ENCODE measurements at regions not wholly inside any gene's neighbourhood (a gene's known extent, or its start where the extent isn't known, plus 50 kb on each side); places are given as distances from the start of the nearest gene placed in this dataset.
A peak's percentile ranks its signal among the peaks of the same experiment; 100 is the strongest.
"Not testable (repeated sequence)": the region's sequence is repeated elsewhere in the genome, so short reads cannot be mapped to it uniquely, and the experiment has no call there.

DNA sequence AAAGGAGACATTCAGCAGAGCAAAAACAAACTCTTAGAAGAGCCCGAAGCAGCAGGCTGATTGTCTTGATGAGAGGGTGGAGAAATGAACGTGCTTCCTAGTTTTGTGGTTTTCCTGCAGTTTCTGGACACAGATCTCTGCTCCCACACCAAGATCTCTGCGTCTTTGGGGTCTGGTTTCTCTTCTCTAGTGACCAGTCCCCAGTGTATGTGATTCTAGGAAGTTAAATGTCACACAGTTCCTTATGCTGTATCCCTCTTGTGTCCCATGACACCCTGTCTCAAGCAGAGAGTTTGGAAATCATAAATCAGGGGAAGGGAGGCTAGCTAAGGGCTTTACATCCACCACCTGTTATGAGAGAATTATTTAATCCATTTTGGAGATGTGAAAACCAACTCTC lies 55.4 kb upstream of the KLF14 start:
- no peak overlapping the region for H3K4me3 ChIP-seq (ENCODE audit: low read depth, low read length)
- in situ Hi-C loops (cut with HindIII; ENCODE audit: low sequenced_read_pairs): no loop called here
- TF ChIP-seq, protein P1, sequence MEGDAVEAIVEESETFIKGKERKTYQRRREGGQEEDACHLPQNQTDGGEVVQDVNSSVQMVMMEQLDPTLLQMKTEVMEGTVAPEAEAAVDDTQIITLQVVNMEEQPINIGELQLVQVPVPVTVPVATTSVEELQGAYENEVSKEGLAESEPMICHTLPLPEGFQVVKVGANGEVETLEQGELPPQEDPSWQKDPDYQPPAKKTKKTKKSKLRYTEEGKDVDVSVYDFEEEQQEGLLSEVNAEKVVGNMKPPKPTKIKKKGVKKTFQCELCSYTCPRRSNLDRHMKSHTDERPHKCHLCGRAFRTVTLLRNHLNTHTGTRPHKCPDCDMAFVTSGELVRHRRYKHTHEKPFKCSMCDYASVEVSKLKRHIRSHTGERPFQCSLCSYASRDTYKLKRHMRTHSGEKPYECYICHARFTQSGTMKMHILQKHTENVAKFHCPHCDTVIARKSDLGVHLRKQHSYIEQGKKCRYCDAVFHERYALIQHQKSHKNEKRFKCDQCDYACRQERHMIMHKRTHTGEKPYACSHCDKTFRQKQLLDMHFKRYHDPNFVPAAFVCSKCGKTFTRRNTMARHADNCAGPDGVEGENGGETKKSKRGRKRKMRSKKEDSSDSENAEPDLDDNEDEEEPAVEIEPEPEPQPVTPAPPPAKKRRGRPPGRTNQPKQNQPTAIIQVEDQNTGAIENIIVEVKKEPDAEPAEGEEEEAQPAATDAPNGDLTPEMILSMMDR (IDR thresholded peaks at IDR 0.05; ENCODE audit: low read depth, low read length): no peak
- no peak for DNase-seq (ENCODE audit: low read depth, low spot score)

- no peak overlapping the region for H3K4me3 ChIP-seq (ENCODE audit: low read depth, low read length)
- in situ Hi-C loops (cut with HindIII; ENCODE audit: low sequenced_read_pairs): no loop called here
- no peak for DNase-seq (ENCODE audit: low read depth, low spot score)
- TF ChIP-seq, protein P1 (IDR thresholded peaks at IDR 0.05; ENCODE audit: low read depth, low read length): no peak
Measured at GRCh38 chr7:130791746-130792145, 57.7 kb upstream of the KLF14 start.

DNA sequence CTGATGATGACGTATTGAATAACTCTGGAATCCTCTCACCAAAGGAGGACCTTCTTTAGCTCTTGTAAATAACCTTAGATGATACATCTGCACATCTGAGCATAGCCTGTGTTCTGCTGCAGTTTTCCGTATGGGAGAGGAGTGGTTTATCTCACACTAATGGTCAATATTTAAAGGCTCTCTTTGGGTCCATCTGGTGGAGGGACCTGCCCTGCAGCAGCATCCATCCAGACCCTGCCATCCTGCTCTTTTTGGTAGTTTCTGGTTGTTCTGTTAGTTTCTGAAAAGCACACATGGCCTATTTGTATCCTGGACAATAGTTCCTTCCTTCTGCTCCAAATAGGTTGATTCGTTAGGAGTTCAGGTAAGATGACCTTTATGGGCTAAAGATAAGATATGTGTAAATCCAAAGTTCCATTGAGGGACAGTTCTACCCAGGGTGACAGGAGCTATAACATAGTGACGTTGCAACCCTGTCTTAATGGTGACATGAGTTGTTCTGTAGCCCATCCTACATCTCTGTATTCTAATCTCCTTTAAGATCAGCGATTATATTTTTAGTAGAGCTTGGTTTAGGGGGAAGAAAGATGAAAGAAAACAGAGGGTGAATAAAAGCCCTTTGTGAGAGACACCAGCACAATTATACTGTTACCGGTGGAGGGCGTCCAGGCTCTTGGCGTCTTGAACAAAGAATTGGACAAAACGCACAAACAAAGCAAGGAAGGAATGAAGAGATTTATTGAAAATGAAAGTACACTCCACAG lies 60.0 kb upstream of the KLF14 start:
- peak; percentile 51 for DNase-seq (ENCODE audit: low read depth, low spot score)
- peak overlapping the region; percentile 0 for H3K4me3 ChIP-seq (ENCODE audit: low read depth, low read length)
- in situ Hi-C loops (cut with HindIII; ENCODE audit: low sequenced_read_pairs): no loop called here
- TF ChIP-seq, protein P1 (IDR thresholded peaks at IDR 0.05; ENCODE audit: low read depth, low read length): peak; percentile 36

DNA sequence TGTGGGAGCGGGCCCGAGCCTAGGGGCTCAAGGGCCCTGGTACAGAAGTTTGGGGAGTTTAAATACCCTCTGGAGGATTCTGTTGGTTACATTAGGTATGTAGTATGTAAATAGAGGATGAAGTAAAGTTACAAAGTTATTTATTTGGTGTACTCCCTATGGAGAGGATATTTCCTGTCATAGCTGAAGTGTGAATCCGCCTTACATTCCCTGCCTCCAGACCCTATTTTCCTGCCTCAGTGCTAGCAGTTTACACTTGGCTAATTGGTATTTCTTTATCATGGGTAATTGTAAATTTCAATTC lies 60.6 kb upstream of the KLF14 start:
- DNase-seq (ENCODE audit: low read depth, low spot score): peak; percentile 40
- TF ChIP-seq, protein P1 (IDR thresholded peaks at IDR 0.05; ENCODE audit: low read depth, low read length): no peak
- peak overlapping the region; percentile 0 for H3K4me3 ChIP-seq (ENCODE audit: low read depth, low read length)
- in situ Hi-C loops (cut with HindIII; ENCODE audit: low sequenced_read_pairs): no loop called here

GRCh38 chr7:130796425-130796824 lies 62.4 kb upstream of the KLF14 start:
- DNase-seq (ENCODE audit: low read depth, low spot score); in situ Hi-C loops (cut with HindIII; ENCODE audit: low sequenced_read_pairs); H3K4me3 ChIP-seq (ENCODE audit: low read depth, low read length): not testable (repeated sequence)

- no peak for DNase-seq (ENCODE audit: low read depth, low spot score)
- no peak overlapping the region for H3K4me3 ChIP-seq (ENCODE audit: low read depth, low read length)
- in situ Hi-C loops (cut with HindIII; ENCODE audit: low sequenced_read_pairs): no loop called here
- TF ChIP-seq, protein P1 (IDR thresholded peaks at IDR 0.05; ENCODE audit: low read depth, low read length): no peak
Measured at GRCh38 chr7:130803127-130803526, 69.1 kb upstream of the KLF14 start.

GRCh38 chr7:130804220-130804619 lies 70.2 kb upstream of the KLF14 start:
- no peak overlapping the region for H3K4me3 ChIP-seq (ENCODE audit: low read depth, low read length)
- no peak for DNase-seq (ENCODE audit: low read depth, low spot score)
- in situ Hi-C loops (cut with HindIII; ENCODE audit: low sequenced_read_pairs): no loop called here
- TF ChIP-seq, protein P1 (IDR thresholded peaks at IDR 0.05; ENCODE audit: low read depth, low read length): no peak

- in situ Hi-C loops (cut with HindIII; ENCODE audit: low sequenced_read_pairs); DNase-seq (ENCODE audit: low read depth, low spot score); H3K4me3 ChIP-seq (ENCODE audit: low read depth, low read length): not testable (repeated sequence)
Measured at GRCh38 chr7:130812819-130813218, 78.8 kb upstream of the KLF14 start.
